HFFc6 (cell line): ENCODE measurements at regions not wholly inside any gene's neighbourhood (a gene's known extent, or its start where the extent isn't known, plus 50 kb on each side); places are given as distances from the start of the nearest gene placed in this dataset.

Source experiments
- DNase-seq: peaks from one replicate; pipeline ENCODE4 v3.0.0-alpha.2; 2018
- H3K27ac Mint-ChIP-seq: 2 replicates; pipeline ENCODE4 v1.8.0; 2020; ENCODE audit warnings: mild to moderate bottlenecking, mixed read lengths
- H3K27me3 Mint-ChIP-seq: 2 replicates; pipeline ENCODE4 v1.8.0; 2021; ENCODE audit warnings: mild to moderate bottlenecking, moderate library complexity, mixed read lengths; ENCODE audit not compliant: insufficient read depth
- H3K36me3 Mint-ChIP-seq: 2 replicates; pipeline ENCODE4 v1.8.0; 2021; ENCODE audit warnings: low read depth, mixed read lengths
- H3K4me1 Mint-ChIP-seq: 2 replicates; pipeline ENCODE4 v1.8.0; 2020; ENCODE audit warnings: low read depth, mixed read lengths
- H3K4me3 Mint-ChIP-seq: 2 replicates; pipeline ENCODE4 v1.8.0; 2020; ENCODE audit warnings: mild to moderate bottlenecking, moderate library complexity, mixed read lengths
- H3K9me3 Mint-ChIP-seq: 2 replicates; pipeline ENCODE4 v1.8.0; 2020; ENCODE audit warnings: mild to moderate bottlenecking, mixed read lengths
- TF ChIP-seq, protein P1 (sequence below): fragments of 200-600 bp; sonication (generic); IDR thresholded peaks from 2 replicates; pipeline ENCODE4 v1.5.0; 2021; ENCODE audit warnings: antibody characterized with exemption, mild to moderate bottlenecking

DNA sequence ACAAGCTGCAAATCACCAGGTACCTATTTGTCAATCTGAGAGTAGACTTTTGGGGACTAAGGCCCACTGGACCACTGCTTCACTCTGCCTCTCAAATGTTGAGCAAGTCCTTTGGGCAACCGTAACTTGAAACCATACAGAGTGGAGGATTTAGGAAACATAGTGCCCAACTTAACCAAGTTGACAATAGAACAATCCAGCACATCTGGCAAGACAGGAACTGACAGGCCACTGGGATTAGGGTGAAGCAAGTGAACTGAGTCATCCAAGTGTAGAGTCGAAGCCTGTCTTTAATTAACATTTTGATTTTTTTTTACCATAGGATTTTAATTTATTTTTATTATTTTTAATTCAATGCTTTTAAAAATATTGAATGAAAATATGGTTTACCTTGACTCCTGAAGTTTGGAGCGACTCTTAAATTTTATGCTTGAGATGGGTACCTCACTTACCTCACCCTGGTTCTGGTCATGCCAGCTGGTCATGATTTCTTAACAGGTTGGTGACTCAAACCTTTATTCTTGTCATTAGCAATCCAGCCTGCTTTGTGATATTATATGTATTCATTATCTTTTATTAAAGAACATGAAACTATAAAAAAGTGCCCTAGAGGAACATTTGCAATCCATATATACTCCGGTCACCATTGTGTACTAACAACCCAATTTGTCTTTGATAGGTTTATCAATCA lies 312.1 kb upstream of the DEFB112 start:
- H3K9me3 Mint-ChIP-seq, result peaks cover 39% of the 10 kb centered on the region
- H3K4me1 Mint-ChIP-seq, result no peaks in the 10 kb centered on the region
- H3K27ac Mint-ChIP-seq, result no peak overlapping the region
- H3K36me3 Mint-ChIP-seq, result peaks cover 5% of the 10 kb centered on the region; the same call in 1 of the 2 replicates
- H3K4me3 Mint-ChIP-seq, result no peak overlapping the region
- no peak for DNase-seq
- peaks cover under 1% of the 10 kb centered on the region; the same call in 1 of the 2 replicates for H3K27me3 Mint-ChIP-seq
- TF ChIP-seq, protein P1, sequence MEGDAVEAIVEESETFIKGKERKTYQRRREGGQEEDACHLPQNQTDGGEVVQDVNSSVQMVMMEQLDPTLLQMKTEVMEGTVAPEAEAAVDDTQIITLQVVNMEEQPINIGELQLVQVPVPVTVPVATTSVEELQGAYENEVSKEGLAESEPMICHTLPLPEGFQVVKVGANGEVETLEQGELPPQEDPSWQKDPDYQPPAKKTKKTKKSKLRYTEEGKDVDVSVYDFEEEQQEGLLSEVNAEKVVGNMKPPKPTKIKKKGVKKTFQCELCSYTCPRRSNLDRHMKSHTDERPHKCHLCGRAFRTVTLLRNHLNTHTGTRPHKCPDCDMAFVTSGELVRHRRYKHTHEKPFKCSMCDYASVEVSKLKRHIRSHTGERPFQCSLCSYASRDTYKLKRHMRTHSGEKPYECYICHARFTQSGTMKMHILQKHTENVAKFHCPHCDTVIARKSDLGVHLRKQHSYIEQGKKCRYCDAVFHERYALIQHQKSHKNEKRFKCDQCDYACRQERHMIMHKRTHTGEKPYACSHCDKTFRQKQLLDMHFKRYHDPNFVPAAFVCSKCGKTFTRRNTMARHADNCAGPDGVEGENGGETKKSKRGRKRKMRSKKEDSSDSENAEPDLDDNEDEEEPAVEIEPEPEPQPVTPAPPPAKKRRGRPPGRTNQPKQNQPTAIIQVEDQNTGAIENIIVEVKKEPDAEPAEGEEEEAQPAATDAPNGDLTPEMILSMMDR, result no peak

DNA sequence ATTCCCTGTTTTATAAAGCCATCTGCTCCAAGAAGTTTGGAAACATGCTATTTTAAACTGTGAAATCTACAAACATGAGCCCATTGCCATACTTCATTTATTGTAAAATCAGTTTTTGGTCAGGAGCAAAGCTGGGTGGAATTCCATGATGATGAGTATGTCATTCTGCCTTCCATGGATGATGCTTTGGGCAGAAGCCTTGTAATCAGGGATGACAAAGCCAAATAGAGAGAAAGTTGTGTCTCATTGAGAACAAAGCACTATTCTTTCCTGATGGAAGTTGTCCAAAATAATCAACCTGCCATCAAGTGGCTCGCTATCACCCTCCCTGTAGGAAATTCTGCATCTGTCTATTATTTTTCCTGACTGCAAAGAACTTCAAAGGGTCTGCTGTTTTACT lies 313.0 kb upstream of the DEFB112 start:
- Mint-ChIP-seq H3K27me3 (no peaks in the 10 kb centered on the region), H3K36me3 (peaks cover 5% of the 10 kb centered on the region; the same call in 1 of the 2 replicates), H3K27ac (no peak overlapping the region), H3K4me1 (no peaks in the 10 kb centered on the region), H3K9me3 (peaks cover 32% of the 10 kb centered on the region), H3K4me3 (no peak overlapping the region)
- DNase-seq, result no peak
- TF ChIP-seq, protein P1, result no peak

DNA sequence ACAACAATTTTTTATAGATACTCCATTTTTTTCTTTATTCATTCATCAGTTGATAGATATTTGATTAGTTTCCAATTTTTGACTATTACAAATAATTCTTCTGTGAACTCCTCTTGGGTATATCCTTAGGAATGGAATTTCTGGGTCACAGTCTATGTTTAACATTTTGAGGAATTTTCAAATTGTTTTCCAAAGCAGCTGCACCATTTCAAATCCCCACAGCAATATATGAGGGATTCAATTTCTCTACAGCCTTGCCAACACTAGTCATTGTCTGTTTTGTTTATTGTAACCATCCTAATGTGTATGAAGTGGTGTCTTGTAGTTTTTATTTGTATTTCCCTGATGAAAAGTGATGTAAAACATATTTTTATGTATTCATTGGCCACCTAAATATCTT lies 320.3 kb upstream of the DEFB112 start:
- H3K4me1 Mint-ChIP-seq, result no peaks in the 10 kb centered on the region
- H3K4me3 Mint-ChIP-seq, result no peak overlapping the region
- no peak for DNase-seq
- H3K36me3 Mint-ChIP-seq, result no peaks in the 10 kb centered on the region
- TF ChIP-seq, protein P1, result no peak
- no peaks in the 10 kb centered on the region for H3K27me3 Mint-ChIP-seq
- H3K27ac Mint-ChIP-seq, result no peak overlapping the region
- H3K9me3 Mint-ChIP-seq, result peaks cover 10% of the 10 kb centered on the region

DNA sequence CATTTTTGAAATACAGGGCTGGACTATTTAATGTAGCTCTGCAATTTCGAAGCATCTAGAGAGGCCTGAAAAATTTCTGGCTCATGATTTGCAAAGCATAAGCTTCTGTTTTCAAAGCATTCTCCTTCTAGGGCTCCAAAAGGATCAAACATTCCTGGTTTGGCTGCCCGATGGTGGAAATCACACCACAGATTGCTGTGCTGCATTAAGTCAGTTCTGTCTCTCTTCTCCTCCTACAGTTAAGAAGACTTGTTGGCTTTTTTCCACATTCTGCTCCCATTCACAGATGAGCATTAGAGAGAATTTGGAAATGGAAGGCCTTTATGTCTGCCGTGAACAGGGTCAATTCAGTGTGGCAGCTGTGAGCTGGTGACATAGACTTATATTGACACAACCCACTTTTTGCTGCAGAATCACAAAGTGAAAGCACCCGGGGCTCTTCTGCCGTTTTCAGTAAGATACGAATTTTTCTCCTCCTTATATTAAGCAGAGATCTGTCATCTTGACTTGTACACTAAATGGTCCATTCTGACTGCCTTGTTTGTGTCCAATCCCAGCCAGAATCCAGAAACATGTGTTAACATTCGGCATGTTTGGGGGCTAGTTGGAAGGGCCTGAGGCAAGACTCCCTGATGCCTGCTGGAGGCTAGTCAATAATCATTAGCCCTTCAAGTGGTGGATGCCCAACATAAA lies 330.8 kb upstream of the DEFB112 start:
- Mint-ChIP-seq H3K27ac (no peak overlapping the region), H3K4me3 (no peak overlapping the region), H3K4me1 (no peaks in the 10 kb centered on the region), H3K9me3 (peaks cover 34% of the 10 kb centered on the region), H3K36me3 (no peaks in the 10 kb centered on the region), H3K27me3 (no peaks in the 10 kb centered on the region)
- TF ChIP-seq, protein P1, result no peak
- DNase-seq, result no peak

DNA sequence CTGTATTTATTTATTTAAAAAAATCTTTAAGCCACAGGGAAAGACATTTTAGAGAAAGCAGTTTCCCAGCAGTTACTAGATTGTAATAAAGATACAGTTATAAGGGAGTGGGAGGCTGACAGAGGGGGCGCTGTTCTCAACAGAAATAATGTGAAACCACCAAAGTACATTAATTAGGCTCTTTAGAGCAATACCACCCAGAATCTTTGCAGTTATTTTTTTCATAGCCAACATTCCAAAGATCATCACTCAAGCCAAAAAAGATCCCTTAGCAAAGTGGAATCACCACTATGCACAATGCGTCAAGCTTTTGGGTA lies 331.3 kb upstream of the DEFB112 start:
- no peaks in the 10 kb centered on the region for H3K27me3 Mint-ChIP-seq
- H3K27ac Mint-ChIP-seq, result no peak overlapping the region
- no peaks in the 10 kb centered on the region for H3K4me1 Mint-ChIP-seq
- TF ChIP-seq, protein P1, result no peak; the same call in 1 of the 2 replicates
- no peak for DNase-seq
- H3K36me3 Mint-ChIP-seq, result no peaks in the 10 kb centered on the region
- H3K9me3 Mint-ChIP-seq, result peaks cover 30% of the 10 kb centered on the region
- H3K4me3 Mint-ChIP-seq, result no peak overlapping the region
